ENCODE measurements at regions not wholly inside any gene's neighbourhood (a gene's known extent, or its start where the extent isn't known, plus 50 kb on each side); places are given as distances from the start of the nearest gene placed in this dataset.

- Histone ChIP-seq H3K4me1 (ENCODE audit: insufficient read depth, low read length, poor library complexity, severe bottlenecking) (no peaks in the 10 kb centered on the region), H3K4me3 (ENCODE audit: low read depth, low read length, poor library complexity, severe bottlenecking) (no peak overlapping the region), H3K27ac (ENCODE audit: low read depth, low read length, poor library complexity, severe bottlenecking) (no peak overlapping the region), H3K79me2 (ENCODE audit: insufficient read depth, low read depth, low read length) (no peaks in the 10 kb centered on the region), H3K9me3 (ENCODE audit: low read length) (no peaks in the 10 kb centered on the region), H3K4me2 (ENCODE audit: low read length) (no peak overlapping the region), H2AFZ (ENCODE audit: low read length) (no peak overlapping the region), H3K36me3 (ENCODE audit: insufficient read depth, low read length) (no peaks in the 10 kb centered on the region), H3K9me2 (ENCODE audit: insufficient read depth, low read length) (no peaks in the 10 kb centered on the region), H4K20me1 (ENCODE audit: insufficient read depth, low read length) (no peaks in the 10 kb centered on the region)
- intact Hi-C loops (cut with micrococcal nuclease; ENCODE audit: unreplicated experiment): no loop called here
- no peak for DNase-seq (ENCODE audit: low spot score)
- BruUV-seq (replicated peaks): no TSS peak
- no peak for TF ChIP-seq EZH2phosphoT487 (IDR thresholded peaks at IDR 0.05; ENCODE audit: borderline replicate concordance, low read depth, low read length)
- TF ChIP-seq, protein P1, sequence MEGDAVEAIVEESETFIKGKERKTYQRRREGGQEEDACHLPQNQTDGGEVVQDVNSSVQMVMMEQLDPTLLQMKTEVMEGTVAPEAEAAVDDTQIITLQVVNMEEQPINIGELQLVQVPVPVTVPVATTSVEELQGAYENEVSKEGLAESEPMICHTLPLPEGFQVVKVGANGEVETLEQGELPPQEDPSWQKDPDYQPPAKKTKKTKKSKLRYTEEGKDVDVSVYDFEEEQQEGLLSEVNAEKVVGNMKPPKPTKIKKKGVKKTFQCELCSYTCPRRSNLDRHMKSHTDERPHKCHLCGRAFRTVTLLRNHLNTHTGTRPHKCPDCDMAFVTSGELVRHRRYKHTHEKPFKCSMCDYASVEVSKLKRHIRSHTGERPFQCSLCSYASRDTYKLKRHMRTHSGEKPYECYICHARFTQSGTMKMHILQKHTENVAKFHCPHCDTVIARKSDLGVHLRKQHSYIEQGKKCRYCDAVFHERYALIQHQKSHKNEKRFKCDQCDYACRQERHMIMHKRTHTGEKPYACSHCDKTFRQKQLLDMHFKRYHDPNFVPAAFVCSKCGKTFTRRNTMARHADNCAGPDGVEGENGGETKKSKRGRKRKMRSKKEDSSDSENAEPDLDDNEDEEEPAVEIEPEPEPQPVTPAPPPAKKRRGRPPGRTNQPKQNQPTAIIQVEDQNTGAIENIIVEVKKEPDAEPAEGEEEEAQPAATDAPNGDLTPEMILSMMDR (conservative IDR thresholded peaks at IDR 0.05; ENCODE audit: low read length): no peak
- CTCF ChIA-PET (ENCODE audit: unreplicated experiment): no interaction called here
- POLR2A ChIA-PET: interaction anchor here (1.1 kb wide), 1 partner anchor 34 kb away, joined by 3 read pairs; no protein-coding TSS in a partner anchor
These were observed 979.7 kb upstream of the TMEM132C start for GRCh38 chr12:127287256-127287655.

- H2AFZ ChIP-seq (ENCODE audit: low read length): no peak overlapping the region
- no peaks in the 10 kb centered on the region for H3K4me1 ChIP-seq (ENCODE audit: insufficient read depth, low read length, poor library complexity, severe bottlenecking)
- DNase-seq (ENCODE audit: low spot score): no peak
- H3K9me3 ChIP-seq (ENCODE audit: low read length): no peaks in the 10 kb centered on the region
- TF ChIP-seq, protein P1 (conservative IDR thresholded peaks at IDR 0.05; ENCODE audit: low read length): no peak
- TF ChIP-seq EZH2phosphoT487 (IDR thresholded peaks at IDR 0.05; ENCODE audit: borderline replicate concordance, low read depth, low read length): no peak
- POLR2A ChIA-PET: no interaction called here
- H3K36me3 ChIP-seq (ENCODE audit: insufficient read depth, low read length): no peaks in the 10 kb centered on the region
- H3K4me2 ChIP-seq (ENCODE audit: low read length): no peak overlapping the region
- H3K9me2 ChIP-seq (ENCODE audit: insufficient read depth, low read length): no peaks in the 10 kb centered on the region
- no TSS peak for BruUV-seq (replicated peaks)
- CTCF ChIA-PET (ENCODE audit: unreplicated experiment): no interaction called here
- no peak overlapping the region for H3K27ac ChIP-seq (ENCODE audit: low read depth, low read length, poor library complexity, severe bottlenecking)
- no peaks in the 10 kb centered on the region for H3K79me2 ChIP-seq (ENCODE audit: insufficient read depth, low read depth, low read length)
- no peaks in the 10 kb centered on the region for H4K20me1 ChIP-seq (ENCODE audit: insufficient read depth, low read length)
- intact Hi-C loops (cut with micrococcal nuclease; ENCODE audit: unreplicated experiment): no loop called here
- no peak overlapping the region for H3K4me3 ChIP-seq (ENCODE audit: low read depth, low read length, poor library complexity, severe bottlenecking)
These were observed 976.7 kb upstream of the TMEM132C start for GRCh38 chr12:127290251-127290650.

- TF ChIP-seq, protein P1 (conservative IDR thresholded peaks at IDR 0.05; ENCODE audit: low read length): no peak
- no peak for TF ChIP-seq EZH2phosphoT487 (IDR thresholded peaks at IDR 0.05; ENCODE audit: borderline replicate concordance, low read depth, low read length)
- intact Hi-C loops (cut with micrococcal nuclease; ENCODE audit: unreplicated experiment): no loop called here
- H3K27ac ChIP-seq (ENCODE audit: low read depth, low read length, poor library complexity, severe bottlenecking): no peak overlapping the region
- H4K20me1 ChIP-seq (ENCODE audit: insufficient read depth, low read length): no peaks in the 10 kb centered on the region
- no peak overlapping the region for H2AFZ ChIP-seq (ENCODE audit: low read length)
- no TSS peak for BruUV-seq (replicated peaks)
- H3K9me3 ChIP-seq (ENCODE audit: low read length): no peaks in the 10 kb centered on the region
- no peaks in the 10 kb centered on the region for H3K79me2 ChIP-seq (ENCODE audit: insufficient read depth, low read depth, low read length)
- no peak overlapping the region for H3K4me2 ChIP-seq (ENCODE audit: low read length)
- no peaks in the 10 kb centered on the region for H3K9me2 ChIP-seq (ENCODE audit: insufficient read depth, low read length)
- no peaks in the 10 kb centered on the region for H3K4me1 ChIP-seq (ENCODE audit: insufficient read depth, low read length, poor library complexity, severe bottlenecking)
- no peak overlapping the region for H3K4me3 ChIP-seq (ENCODE audit: low read depth, low read length, poor library complexity, severe bottlenecking)
- POLR2A ChIA-PET: no interaction called here
- no peaks in the 10 kb centered on the region for H3K36me3 ChIP-seq (ENCODE audit: insufficient read depth, low read length)
- CTCF ChIA-PET (ENCODE audit: unreplicated experiment): no interaction called here
- no peak for DNase-seq (ENCODE audit: low spot score)
These were observed 974.2 kb upstream of the TMEM132C start for GRCh38 chr12:127292736-127293135.
